ENCODE measurements at regions not wholly inside any gene's neighbourhood (a gene's known extent, or its start where the extent isn't known, plus 50 kb on each side); places are given as distances from the start of the nearest gene placed in this dataset.

GRCh38 chr3:19749448-19750017 is 184.5 kb downstream of the EFHB start:
- peaks cover 2% of the 10 kb centered on the region for H3K9me3 Mint-ChIP-seq
- DNase-seq (ENCODE audit: low spot score in 2 of 2), result no peak
- H3K4me1 Mint-ChIP-seq, result peaks cover 5% of the 10 kb centered on the region
- H3K36me3 Mint-ChIP-seq, result peaks cover 2% of the 10 kb centered on the region
- H3K27ac Mint-ChIP-seq, result no peak overlapping the region
- ATAC-seq (ENCODE audit: low read depth), result no peak
- no peaks in the 10 kb centered on the region for H3K27me3 Mint-ChIP-seq
- no peak overlapping the region for H3K4me3 Mint-ChIP-seq

GRCh38 chr3:19748782-19749447 is 185.1 kb downstream of the EFHB start:
- ATAC-seq (ENCODE audit: low read depth), result no peak
- peaks cover 2% of the 10 kb centered on the region for H3K9me3 Mint-ChIP-seq
- no peak overlapping the region for H3K27ac Mint-ChIP-seq
- no peak for DNase-seq (ENCODE audit: low spot score in 2 of 2)
- H3K36me3 Mint-ChIP-seq, result peaks cover 2% of the 10 kb centered on the region
- H3K4me3 Mint-ChIP-seq, result no peak overlapping the region
- no peaks in the 10 kb centered on the region for H3K27me3 Mint-ChIP-seq
- peaks cover 5% of the 10 kb centered on the region for H3K4me1 Mint-ChIP-seq

GRCh38 chr3:19744047-19744446 is 190.0 kb downstream of the EFHB start:
- Mint-ChIP-seq H3K9me3 (no peaks in the 10 kb centered on the region), H3K27me3 (peaks cover 3% of the 10 kb centered on the region)
- no peak for ATAC-seq (ENCODE audit: low read depth)

GRCh38 chr3:19742935-19743334 is 191.1 kb downstream of the EFHB start:
- Mint-ChIP-seq H3K27ac (no peak overlapping the region), H3K4me3 (no peak overlapping the region), H3K27me3 (peaks cover 3% of the 10 kb centered on the region), H3K4me1 (peaks cover 5% of the 10 kb centered on the region), H3K9me3 (no peaks in the 10 kb centered on the region), H3K36me3 (no peaks in the 10 kb centered on the region)
- ATAC-seq (ENCODE audit: low read depth), result no peak
- DNase-seq (ENCODE audit: low spot score in 2 of 2), result no peak

More at GRCh38 chr3:19744047-19744446, 190.0 kb downstream of the EFHB start:
- Mint-ChIP-seq H3K4me3 (no peak overlapping the region), H3K4me1 (peaks cover 5% of the 10 kb centered on the region), H3K36me3 (no peaks in the 10 kb centered on the region), H3K27ac (no peak overlapping the region)
- no peak for DNase-seq (ENCODE audit: low spot score in 2 of 2)

GRCh38 chr3:19739504-19739903 is 194.5 kb downstream of the EFHB start:
- no peak for ATAC-seq (ENCODE audit: low read depth)
- H3K9me3 Mint-ChIP-seq, result no peaks in the 10 kb centered on the region
- no peak for DNase-seq (ENCODE audit: low spot score in 2 of 2)
- H3K36me3 Mint-ChIP-seq, result no peaks in the 10 kb centered on the region
- H3K27ac Mint-ChIP-seq, result no peak overlapping the region
- H3K4me3 Mint-ChIP-seq, result no peak overlapping the region
- no peaks in the 10 kb centered on the region for H3K4me1 Mint-ChIP-seq
- H3K27me3 Mint-ChIP-seq, result peaks cover 6% of the 10 kb centered on the region

GRCh38 chr3:19738846-19739245 is 195.2 kb downstream of the EFHB start:
- Mint-ChIP-seq H3K4me3 (no peak overlapping the region), H3K27me3 (peaks cover 6% of the 10 kb centered on the region), H3K27ac (no peak overlapping the region), H3K4me1 (no peaks in the 10 kb centered on the region), H3K9me3 (no peaks in the 10 kb centered on the region), H3K36me3 (no peaks in the 10 kb centered on the region)
- ATAC-seq (ENCODE audit: low read depth) (no peak), DNase-seq (ENCODE audit: low spot score in 2 of 2) (no peak)

- Mint-ChIP-seq H3K36me3 (no peaks in the 10 kb centered on the region), H3K27ac (no peak overlapping the region)
Observed at GRCh38 chr3:19735111-19735510, 198.9 kb downstream of the EFHB start.

GRCh38 chr3:19734453-19734852 is 199.6 kb downstream of the EFHB start:
- Mint-ChIP-seq H3K27ac (no peak overlapping the region), H3K4me3 (no peak overlapping the region), H3K27me3 (peaks cover 3% of the 10 kb centered on the region), H3K4me1 (no peaks in the 10 kb centered on the region), H3K9me3 (no peaks in the 10 kb centered on the region), H3K36me3 (no peaks in the 10 kb centered on the region)
- no peak for ATAC-seq (ENCODE audit: low read depth)
- no peak for DNase-seq (ENCODE audit: low spot score in 2 of 2)

More at GRCh38 chr3:19735111-19735510, 198.9 kb downstream of the EFHB start:
- no peak for DNase-seq (ENCODE audit: low spot score in 2 of 2)
- H3K4me3 Mint-ChIP-seq, result no peak overlapping the region
- H3K4me1 Mint-ChIP-seq, result no peaks in the 10 kb centered on the region
- ATAC-seq (ENCODE audit: low read depth), result no peak
- peaks cover 3% of the 10 kb centered on the region for H3K27me3 Mint-ChIP-seq
- no peaks in the 10 kb centered on the region for H3K9me3 Mint-ChIP-seq

- no peaks in the 10 kb centered on the region for H3K4me1 Mint-ChIP-seq
- H3K9me3 Mint-ChIP-seq, result peaks cover 2% of the 10 kb centered on the region
- no peaks in the 10 kb centered on the region for H3K36me3 Mint-ChIP-seq
- no peak for DNase-seq (ENCODE audit: low spot score in 2 of 2)
- no peak overlapping the region for H3K4me3 Mint-ChIP-seq
- H3K27ac Mint-ChIP-seq, result no peak overlapping the region
- ATAC-seq (ENCODE audit: low read depth), result no peak
- no peaks in the 10 kb centered on the region for H3K27me3 Mint-ChIP-seq
Observed at GRCh38 chr3:19725000-19725399, 209.0 kb downstream of the EFHB start.

GRCh38 chr3:19717736-19718135 is 216.3 kb downstream of the EFHB start:
- H3K4me1 Mint-ChIP-seq, result no peaks in the 10 kb centered on the region
- DNase-seq (ENCODE audit: low spot score in 2 of 2) (no peak), ATAC-seq (ENCODE audit: low read depth) (no peak)
- no peaks in the 10 kb centered on the region for H3K27me3 Mint-ChIP-seq
- no peaks in the 10 kb centered on the region for H3K9me3 Mint-ChIP-seq
- no peak overlapping the region for H3K4me3 Mint-ChIP-seq
- no peak overlapping the region for H3K27ac Mint-ChIP-seq
- no peaks in the 10 kb centered on the region for H3K36me3 Mint-ChIP-seq

- DNase-seq (ENCODE audit: low spot score in 2 of 2) (no peak), ATAC-seq (ENCODE audit: low read depth) (peak; percentile 47)
- H3K27ac Mint-ChIP-seq, result peak overlapping the region; percentile 41
- no peaks in the 10 kb centered on the region for H3K27me3 Mint-ChIP-seq
- no peak overlapping the region for H3K4me3 Mint-ChIP-seq
- no peaks in the 10 kb centered on the region for H3K9me3 Mint-ChIP-seq
- H3K4me1 Mint-ChIP-seq, result peaks cover 7% of the 10 kb centered on the region
- H3K36me3 Mint-ChIP-seq, result no peaks in the 10 kb centered on the region
Observed at GRCh38 chr3:19711160-19711782, 222.7 kb downstream of the EFHB start.

- no peaks in the 10 kb centered on the region for H3K4me1 Mint-ChIP-seq
- H3K27me3 Mint-ChIP-seq, result no peaks in the 10 kb centered on the region
- no peak overlapping the region for H3K27ac Mint-ChIP-seq
- ATAC-seq (ENCODE audit: low read depth), result peak; percentile 67
- H3K9me3 Mint-ChIP-seq, result no peaks in the 10 kb centered on the region
- no peak for DNase-seq (ENCODE audit: low spot score in 2 of 2)
- peak overlapping the region; percentile 66 for H3K4me3 Mint-ChIP-seq
- H3K36me3 Mint-ChIP-seq, result no peaks in the 10 kb centered on the region
Observed at GRCh38 chr3:19702416-19703078, 231.5 kb downstream of the EFHB start.

GRCh38 chr3:19688767-19689166 is 245.2 kb downstream of the EFHB start:
- no peaks in the 10 kb centered on the region for H3K4me1 Mint-ChIP-seq
- no peak for DNase-seq (ENCODE audit: low spot score in 2 of 2)
- no peak overlapping the region for H3K27ac Mint-ChIP-seq
- no peaks in the 10 kb centered on the region for H3K27me3 Mint-ChIP-seq
- no peak overlapping the region for H3K4me3 Mint-ChIP-seq
- ATAC-seq (ENCODE audit: low read depth), result peak; percentile 31
- H3K36me3 Mint-ChIP-seq, result peaks cover 14% of the 10 kb centered on the region
- H3K9me3 Mint-ChIP-seq, result peaks cover 10% of the 10 kb centered on the region

GRCh38 chr3:19668163-19668562 is 265.9 kb downstream of the EFHB start:
- ATAC-seq (ENCODE audit: low read depth), result no peak
- Mint-ChIP-seq H3K4me3 (no peak overlapping the region), H3K9me3 (peaks cover 3% of the 10 kb centered on the region), H3K4me1 (no peaks in the 10 kb centered on the region), H3K27me3 (peaks cover 3% of the 10 kb centered on the region), H3K27ac (no peak overlapping the region), H3K36me3 (no peaks in the 10 kb centered on the region)
- DNase-seq (ENCODE audit: low spot score in 2 of 2), result no peak

All from memory B cell (primary cell).